A549 (cell line): ENCODE measurements at regions not wholly inside any gene's neighbourhood (a gene's known extent, or its start where the extent isn't known, plus 50 kb on each side); places are given as distances from the start of the nearest gene placed in this dataset.

Source experiments
- ATAC-seq, 2 experiments: fragments of 200-7000 bp in 1 of 2; fragments of >200 bp in 1 of 2; cut with Nextera tagmentation in 1 of 2; cut with Tn5 transposase in 1 of 2; 3 replicates each; pipeline versions ENCODE4 v1.8.0 to v1.9.1; 2018 to 2020; ENCODE audit warnings: mild to moderate bottlenecking in 1 of 2, moderate library complexity in 1 of 2
- CTCF ChIA-PET: fragments of 300-600 bp; sonication (Branson Sonifier 250); formaldehyde crosslinking; extraction: SDS; loops from one replicate; lab custom pipeline; 2021; ENCODE audit warnings: antibody characterized with exemption, inconsistent platforms; lab: Yijun Ruan, JAX
- POLR2A ChIA-PET: fragments of 350-600 bp; formaldehyde crosslinking; extraction: SDS; loops from one replicate; lab custom pipeline; 2021; ENCODE audit warnings: antibody characterized with exemption, inconsistent platforms; lab: Yijun Ruan, JAX
- DNase-seq, 2 experiments: peaks; one replicate each; pipeline versions ENCODE4 v3.0.0 to v3.0.0-alpha.2; 2011 to 2016; ENCODE audit warnings: low read depth in 1 of 2, low spot score in 1 of 2
- FAIRE-seq: peaks from 2 replicates; lab custom pipeline; 2011; peaks lifted over from hg19 to GRCh38; lab: Jason Lieb, UNC
- H3K27ac ChIP-seq, 2 experiments: fragments of >200 bp; sonication (Bioruptor Twin); formaldehyde crosslinking; 3 replicates each; pipeline ENCODE4 v1.5.1; 2016 to 2017
- H3K4me1 ChIP-seq: fragments of >200 bp; sonication (Bioruptor Twin); formaldehyde crosslinking; 3 replicates; pipeline ENCODE4 v1.6.1; 2016
- H3K4me2 ChIP-seq: fragments of >200 bp; sonication (Bioruptor Twin); formaldehyde crosslinking; 3 replicates; pipeline ENCODE4 v1.6.1; 2016
- H3K4me3 ChIP-seq: fragments of >200 bp; sonication (Bioruptor Twin); formaldehyde crosslinking; 3 replicates; pipeline ENCODE4 v1.5.1; 2016
- H3K9me3 ChIP-seq: fragments of >200 bp; sonication (Bioruptor Twin); formaldehyde crosslinking; 3 replicates; pipeline ENCODE4 v1.6.1; 2016
- CBX8 ChIP-seq: fragments of 200-600 bp; sonication (generic); IDR thresholded peaks from 2 replicates; pipeline ENCODE4 v1.6.1; 2016
- CHD4 ChIP-seq: fragments of 200-600 bp; sonication (generic); IDR thresholded peaks from 2 replicates; pipeline ENCODE4 v1.6.1; 2016; ENCODE audit warnings: antibody characterized with exemption, mild to moderate bottlenecking, borderline replicate concordance
- EHF ChIP-seq: fragments of 250-450 bp; sonication (Bioruptor Pico); IDR thresholded peaks from 2 replicates; pipeline ENCODE4 v1.5.0; 2020; ENCODE audit warnings: mild to moderate bottlenecking
- ESRRA ChIP-seq: fragments of 150-350 bp; IDR thresholded peaks from 2 replicates; pipeline ENCODE4 v1.6.1; 2014; ENCODE audit warnings: mild to moderate bottlenecking, low read length, borderline replicate concordance
- FOSB ChIP-seq: fragments of 250-450 bp; sonication (Bioruptor Pico); IDR thresholded peaks from 2 replicates; pipeline ENCODE4 v1.5.0; 2020; ENCODE audit warnings: mild to moderate bottlenecking, moderate library complexity
- FOSL2 ChIP-seq, 2 experiments: fragments of 450-650 bp in 1 of 2; fragments of >200 bp in 1 of 2; sonication (Bioruptor Twin) in 1 of 2; formaldehyde crosslinking; IDR thresholded peaks; 2 replicates each; pipeline versions ENCODE4 v1.5.0 to v1.6.1; 2016 to 2020; ENCODE audit warnings: mild to moderate bottlenecking in 1 of 2, moderate library complexity in 1 of 2
- GATA3 ChIP-seq: IDR thresholded peaks from 2 replicates; pipeline ENCODE4 v1.6.1; 2012; ENCODE audit warnings: borderline replicate concordance
- HOXB13 ChIP-seq: fragments of 250-450 bp; sonication (Bioruptor Pico); IDR thresholded peaks from 2 replicates; pipeline ENCODE4 v1.5.0; 2020; ENCODE audit warnings: low read depth, mild to moderate bottlenecking, moderate library complexity
- HOXB5 ChIP-seq: fragments of 250-450 bp; sonication (Bioruptor Pico); IDR thresholded peaks from 2 replicates; pipeline ENCODE4 v1.5.0; 2020; ENCODE audit warnings: mild to moderate bottlenecking, moderate library complexity
- KDM5A ChIP-seq: fragments of 200-600 bp; sonication (generic); IDR thresholded peaks from 2 replicates; pipeline ENCODE4 v1.6.1; 2016; ENCODE audit warnings: antibody characterized with exemption, mild to moderate bottlenecking
- NR3C1 ChIP-seq: fragments of >200 bp; sonication (Bioruptor Twin); formaldehyde crosslinking; IDR thresholded peaks from 3 replicates; pipeline ENCODE4 v1.6.1; 2017
- PHF8 ChIP-seq: fragments of 200-600 bp; sonication (generic); IDR thresholded peaks from 2 replicates; pipeline ENCODE4 v1.6.1; 2016; ENCODE audit warnings: low read depth, mild to moderate bottlenecking, antibody characterized with exemption, moderate library complexity, borderline replicate concordance
- RARB ChIP-seq: fragments of 250-450 bp; sonication (Bioruptor Pico); IDR thresholded peaks from 2 replicates; pipeline ENCODE4 v1.8.0; 2021; ENCODE audit warnings: mild to moderate bottlenecking, moderate library complexity
- SREBF2 ChIP-seq: fragments of 450-650 bp; IDR thresholded peaks from 2 replicates; pipeline ENCODE4 v1.6.1; 2014; ENCODE audit warnings: mild to moderate bottlenecking, moderate library complexity
- TFCP2L1 ChIP-seq: fragments of 250-450 bp; sonication (Bioruptor Pico); IDR thresholded peaks from 2 replicates; pipeline ENCODE4 v1.5.0; 2021; ENCODE audit warnings: mild to moderate bottlenecking
- TP53 ChIP-seq: fragments of 250-450 bp; sonication (Bioruptor Pico); IDR thresholded peaks from 2 replicates; pipeline ENCODE4 v1.5.0; 2021; ENCODE audit warnings: mild to moderate bottlenecking, moderate library complexity
- ZNF302 ChIP-seq: fragments of 250-450 bp; sonication (Bioruptor Pico); IDR thresholded peaks from 2 replicates; pipeline ENCODE4 v1.9.0; 2021; ENCODE audit warnings: inconsistent platforms, mild to moderate bottlenecking, moderate library complexity
- ZSCAN20 ChIP-seq: fragments of 250-450 bp; sonication (Bioruptor Pico); IDR thresholded peaks from 2 replicates; pipeline ENCODE4 v1.8.0; 2022; ENCODE audit warnings: mild to moderate bottlenecking, moderate library complexity
- WGBS: methylation state at CpG from one replicate; pipeline ENCODE4 v1.1.6; 2017; ENCODE audit errors: missing lambda C conversion rate; 5-methylcytosine and 5-hydroxymethylcytosine counted together
- TF ChIP-seq, protein P1 (sequence below): IDR thresholded peaks from 2 replicates; pipeline ENCODE4 v1.6.1; 2012
- TF ChIP-seq, protein P2 (sequence below): IDR thresholded peaks from 2 replicates; pipeline ENCODE4 v1.6.1; 2012
- TF ChIP-seq, protein P3 (sequence below): fragments of 250-450 bp; sonication (Bioruptor Pico); IDR thresholded peaks from 2 replicates; pipeline ENCODE4 v1.5.0; 2021; ENCODE audit warnings: mild to moderate bottlenecking, moderate library complexity, borderline replicate concordance
- TF ChIP-seq, protein P4 (sequence below): fragments of 150-350 bp; IDR thresholded peaks from 2 replicates; pipeline ENCODE4 v1.6.1; 2014; ENCODE audit warnings: low read depth, mild to moderate bottlenecking, low read length
- TF ChIP-seq, protein P5 (sequence below): fragments of 200-600 bp; sonication (generic); IDR thresholded peaks from 2 replicates; pipeline ENCODE4 v1.6.1; 2016; ENCODE audit warnings: antibody characterized with exemption, mild to moderate bottlenecking, moderate library complexity
- TF ChIP-seq, protein P6 (sequence below): fragments of >200 bp; sonication (Bioruptor Twin); formaldehyde crosslinking; IDR thresholded peaks from 2 replicates; pipeline ENCODE4 v1.6.1; 2016
- TF ChIP-seq, protein P7 (sequence below): IDR thresholded peaks from 2 replicates; pipeline ENCODE4 v1.6.1; 2012; ENCODE audit warnings: low read depth, borderline replicate concordance

DNA sequence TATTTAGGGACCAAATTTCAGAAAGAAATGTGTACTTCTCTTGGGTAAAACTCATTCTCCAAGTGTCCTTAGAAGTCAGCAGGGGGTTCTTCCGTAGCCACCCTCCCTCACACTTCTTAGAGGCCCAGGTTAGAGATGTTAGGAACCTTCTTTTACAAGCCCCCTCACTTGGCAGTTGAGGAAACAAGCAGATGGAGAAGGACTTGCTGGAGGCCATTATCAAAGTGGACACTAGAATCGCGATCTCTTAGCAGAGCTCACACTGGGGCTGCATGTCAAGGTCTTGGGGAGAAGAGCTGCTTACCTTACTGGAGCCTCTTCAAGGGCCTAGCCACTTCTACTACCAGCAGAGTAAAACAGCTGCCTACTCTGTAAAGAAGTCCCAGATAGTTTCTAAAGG is 69.4 kb upstream of the POLG start:
- Histone ChIP-seq H3K4me2 (no peak overlapping the region), H3K27ac (no peak overlapping the region), H3K4me1 (peaks cover 21% of the 10 kb centered on the region), H3K4me3 (no peak overlapping the region), H3K9me3 (no peaks in the 10 kb centered on the region)
- TF ChIP-seq ZNF302 (CRISPR knock-in tag) (no peak), NR3C1 (no peak), HOXB5 (CRISPR knock-in tag) (no peak), HOXB13 (CRISPR knock-in tag) (no peak), FOSB (CRISPR knock-in tag) (no peak), EHF (no peak), FOSL2 (IDR thresholded peaks at IDR 0.05) (no peak), FOSL2 (CRISPR knock-in tag; IDR thresholded peaks at IDR 0.05) (no peak), ESRRA (no peak), KDM5A (no peak), PHF8 (no peak), SREBF2 (no peak), CHD4 (no peak), TP53 (CRISPR knock-in tag) (no peak)
- TF ChIP-seq, protein P1, sequence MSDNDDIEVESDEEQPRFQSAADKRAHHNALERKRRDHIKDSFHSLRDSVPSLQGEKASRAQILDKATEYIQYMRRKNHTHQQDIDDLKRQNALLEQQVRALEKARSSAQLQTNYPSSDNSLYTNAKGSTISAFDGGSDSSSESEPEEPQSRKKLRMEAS, result no peak
- TF ChIP-seq, protein P2, sequence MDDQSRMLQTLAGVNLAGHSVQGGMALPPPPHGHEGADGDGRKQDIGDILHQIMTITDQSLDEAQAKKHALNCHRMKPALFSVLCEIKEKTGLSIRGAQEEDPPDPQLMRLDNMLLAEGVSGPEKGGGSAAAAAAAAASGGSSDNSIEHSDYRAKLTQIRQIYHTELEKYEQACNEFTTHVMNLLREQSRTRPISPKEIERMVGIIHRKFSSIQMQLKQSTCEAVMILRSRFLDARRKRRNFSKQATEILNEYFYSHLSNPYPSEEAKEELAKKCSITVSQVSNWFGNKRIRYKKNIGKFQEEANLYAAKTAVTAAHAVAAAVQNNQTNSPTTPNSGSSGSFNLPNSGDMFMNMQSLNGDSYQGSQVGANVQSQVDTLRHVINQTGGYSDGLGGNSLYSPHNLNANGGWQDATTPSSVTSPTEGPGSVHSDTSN, result no peak
- TF ChIP-seq, protein P3, sequence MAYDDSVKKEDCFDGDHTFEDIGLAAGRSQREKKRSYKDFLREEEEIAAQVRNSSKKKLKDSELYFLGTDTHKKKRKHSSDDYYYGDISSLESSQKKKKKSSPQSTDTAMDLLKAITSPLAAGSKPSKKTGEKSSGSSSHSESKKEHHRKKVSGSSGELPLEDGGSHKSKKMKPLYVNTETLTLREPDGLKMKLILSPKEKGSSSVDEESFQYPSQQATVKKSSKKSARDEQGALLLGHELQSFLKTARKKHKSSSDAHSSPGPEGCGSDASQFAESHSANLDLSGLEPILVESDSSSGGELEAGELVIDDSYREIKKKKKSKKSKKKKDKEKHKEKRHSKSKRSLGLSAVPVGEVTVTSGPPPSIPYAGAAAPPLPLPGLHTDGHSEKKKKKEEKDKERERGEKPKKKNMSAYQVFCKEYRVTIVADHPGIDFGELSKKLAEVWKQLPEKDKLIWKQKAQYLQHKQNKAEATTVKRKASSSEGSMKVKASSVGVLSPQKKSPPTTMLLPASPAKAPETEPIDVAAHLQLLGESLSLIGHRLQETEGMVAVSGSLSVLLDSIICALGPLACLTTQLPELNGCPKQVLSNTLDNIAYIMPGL (CRISPR knock-in tag), result no peak
- no peak for ATAC-seq
- WGBS, result 89% methylated on average over 3 of the region's 3 CpGs
- no peak for DNase-seq
- ChIA-PET CTCF (interaction anchor here (1.0 to 9.4 kb wide), 6 partner anchors 15 to 82 kb away, joined by 3 to 223 read pairs (median 8); no protein-coding TSS in a partner anchor), POLR2A (no interaction called here)
- no peak for FAIRE-seq

DNA sequence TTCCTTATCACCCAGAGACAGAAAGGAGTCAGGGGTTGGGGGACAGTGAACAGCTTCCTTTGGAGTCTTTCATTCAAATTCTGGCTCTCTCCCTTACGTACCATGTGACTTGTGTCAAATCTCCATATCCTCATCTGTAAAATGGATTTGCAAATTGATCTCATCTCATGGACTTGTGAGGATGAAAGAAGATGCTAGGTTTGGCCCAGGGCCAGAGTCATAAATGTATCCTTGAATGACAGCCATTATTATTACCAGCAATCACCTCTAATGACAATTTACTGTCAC is 67.8 kb upstream of the POLG start:
- ChIA-PET POLR2A (no interaction called here), CTCF (interaction anchor here (0.7 to 9.4 kb wide), 7 partner anchors 12 to 44 kb away, joined by 3 to 223 read pairs (median 5); no protein-coding TSS in a partner anchor)
- TF ChIP-seq, protein P4, sequence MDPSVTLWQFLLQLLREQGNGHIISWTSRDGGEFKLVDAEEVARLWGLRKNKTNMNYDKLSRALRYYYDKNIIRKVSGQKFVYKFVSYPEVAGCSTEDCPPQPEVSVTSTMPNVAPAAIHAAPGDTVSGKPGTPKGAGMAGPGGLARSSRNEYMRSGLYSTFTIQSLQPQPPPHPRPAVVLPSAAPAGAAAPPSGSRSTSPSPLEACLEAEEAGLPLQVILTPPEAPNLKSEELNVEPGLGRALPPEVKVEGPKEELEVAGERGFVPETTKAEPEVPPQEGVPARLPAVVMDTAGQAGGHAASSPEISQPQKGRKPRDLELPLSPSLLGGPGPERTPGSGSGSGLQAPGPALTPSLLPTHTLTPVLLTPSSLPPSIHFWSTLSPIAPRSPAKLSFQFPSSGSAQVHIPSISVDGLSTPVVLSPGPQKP, result no peak
- TF ChIP-seq, protein P5, sequence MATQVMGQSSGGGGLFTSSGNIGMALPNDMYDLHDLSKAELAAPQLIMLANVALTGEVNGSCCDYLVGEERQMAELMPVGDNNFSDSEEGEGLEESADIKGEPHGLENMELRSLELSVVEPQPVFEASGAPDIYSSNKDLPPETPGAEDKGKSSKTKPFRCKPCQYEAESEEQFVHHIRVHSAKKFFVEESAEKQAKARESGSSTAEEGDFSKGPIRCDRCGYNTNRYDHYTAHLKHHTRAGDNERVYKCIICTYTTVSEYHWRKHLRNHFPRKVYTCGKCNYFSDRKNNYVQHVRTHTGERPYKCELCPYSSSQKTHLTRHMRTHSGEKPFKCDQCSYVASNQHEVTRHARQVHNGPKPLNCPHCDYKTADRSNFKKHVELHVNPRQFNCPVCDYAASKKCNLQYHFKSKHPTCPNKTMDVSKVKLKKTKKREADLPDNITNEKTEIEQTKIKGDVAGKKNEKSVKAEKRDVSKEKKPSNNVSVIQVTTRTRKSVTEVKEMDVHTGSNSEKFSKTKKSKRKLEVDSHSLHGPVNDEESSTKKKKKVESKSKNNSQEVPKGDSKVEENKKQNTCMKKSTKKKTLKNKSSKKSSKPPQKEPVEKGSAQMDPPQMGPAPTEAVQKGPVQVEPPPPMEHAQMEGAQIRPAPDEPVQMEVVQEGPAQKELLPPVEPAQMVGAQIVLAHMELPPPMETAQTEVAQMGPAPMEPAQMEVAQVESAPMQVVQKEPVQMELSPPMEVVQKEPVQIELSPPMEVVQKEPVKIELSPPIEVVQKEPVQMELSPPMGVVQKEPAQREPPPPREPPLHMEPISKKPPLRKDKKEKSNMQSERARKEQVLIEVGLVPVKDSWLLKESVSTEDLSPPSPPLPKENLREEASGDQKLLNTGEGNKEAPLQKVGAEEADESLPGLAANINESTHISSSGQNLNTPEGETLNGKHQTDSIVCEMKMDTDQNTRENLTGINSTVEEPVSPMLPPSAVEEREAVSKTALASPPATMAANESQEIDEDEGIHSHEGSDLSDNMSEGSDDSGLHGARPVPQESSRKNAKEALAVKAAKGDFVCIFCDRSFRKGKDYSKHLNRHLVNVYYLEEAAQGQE, result no peak
- TF ChIP-seq, protein P6, sequence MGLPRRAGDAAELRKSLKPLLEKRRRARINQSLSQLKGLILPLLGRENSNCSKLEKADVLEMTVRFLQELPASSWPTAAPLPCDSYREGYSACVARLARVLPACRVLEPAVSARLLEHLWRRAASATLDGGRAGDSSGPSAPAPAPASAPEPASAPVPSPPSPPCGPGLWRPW, result no peak
- TF ChIP-seq CHD4 (no peak), CBX8 (no peak), ZNF302 (CRISPR knock-in tag) (no peak), TFCP2L1 (CRISPR knock-in tag) (no peak), RARB (no peak), HOXB5 (CRISPR knock-in tag) (no peak), NR3C1 (no peak), ZSCAN20 (CRISPR knock-in tag) (no peak), GATA3 (no peak), FOSL2 (IDR thresholded peaks at IDR 0.05) (no peak), FOSL2 (CRISPR knock-in tag; IDR thresholded peaks at IDR 0.05) (no peak), FOSB (CRISPR knock-in tag) (no peak)
- TF ChIP-seq, protein P7, sequence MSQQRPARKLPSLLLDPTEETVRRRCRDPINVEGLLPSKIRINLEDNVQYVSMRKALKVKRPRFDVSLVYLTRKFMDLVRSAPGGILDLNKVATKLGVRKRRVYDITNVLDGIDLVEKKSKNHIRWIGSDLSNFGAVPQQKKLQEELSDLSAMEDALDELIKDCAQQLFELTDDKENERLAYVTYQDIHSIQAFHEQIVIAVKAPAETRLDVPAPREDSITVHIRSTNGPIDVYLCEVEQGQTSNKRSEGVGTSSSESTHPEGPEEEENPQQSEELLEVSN, result no peak
- TF ChIP-seq, protein P1, result no peak
- Histone ChIP-seq H3K4me3 (no peak overlapping the region), H3K4me2 (no peak overlapping the region; the same call in 2 of the 3 replicates), H3K4me1 (peaks cover 24% of the 10 kb centered on the region), H3K9me3 (no peaks in the 10 kb centered on the region), H3K27ac (no peak overlapping the region)
- FAIRE-seq (no peak), DNase-seq (no peak), ATAC-seq (no peak)
- 97% methylated on average over 1 of the region's 1 CpG for WGBS
